Kidney (tissue), 13 donors: ENCODE measurements at regions not wholly inside any gene's neighbourhood (a gene's known extent, or its start where the extent isn't known, plus 50 kb on each side); places are given as distances from the start of the nearest gene placed in this dataset.
"Not testable (repeated sequence)": the region's sequence is repeated elsewhere in the genome, so short reads cannot be mapped to it uniquely, and the experiment has no call there.

ENCODE experiments used
- DNase-seq, 5 donors: peaks; one replicate each; pipeline ENCODE4 v3.0.0-alpha.2; 2013 to 2020
- FAIRE-seq: peaks from 2 replicates; lab custom pipeline; 2012; peaks lifted over from hg19 to GRCh38; lab: Jason Lieb, UNC
- H3K27ac ChIP-seq, 2 donors: one replicate each; pipeline ENCODE4 v1.7.0; 2013; ENCODE audit warnings: low read depth in 2 of 2, low read length in 2 of 2, inconsistent platforms in 1 of 2
- H3K27me3 ChIP-seq: one replicate; pipeline ENCODE4 v1.7.1; 2013; ENCODE audit warnings: low read length, inconsistent platforms; ENCODE audit not compliant: control insufficient read depth, insufficient read depth
- H3K36me3 ChIP-seq, 3 donors: one replicate each; pipeline versions ENCODE4 v1.7.0 to v1.7.1; 2013; ENCODE audit warnings: low read length in 3 of 3, control low read depth in 1 of 3, inconsistent platforms in 1 of 3; ENCODE audit not compliant: insufficient read depth in 3 of 3, control insufficient read depth in 2 of 3
- H3K4me1 ChIP-seq, 3 donors: one replicate each; pipeline versions ENCODE4 v1.7.0 to v1.7.1; 2013; ENCODE audit warnings: low read length in 3 of 3, inconsistent platforms in 1 of 3, low read depth in 1 of 3; ENCODE audit not compliant: control insufficient read depth in 2 of 3, insufficient read depth in 2 of 3
- H3K4me3 ChIP-seq, 3 donors: one replicate each; pipeline versions ENCODE4 v1.7.0 to v1.8.1; 2013; ENCODE audit warnings: low read length in 3 of 3, control low read depth in 1 of 3, inconsistent platforms in 1 of 3
- H3K9ac ChIP-seq, 3 donors: one replicate each; pipeline versions ENCODE4 v1.7.0 to v1.7.1; 2013; ENCODE audit warnings: low read length in 3 of 3, control low read depth in 1 of 3, inconsistent platforms in 1 of 3
- H3K9me3 ChIP-seq, 3 donors: one replicate each; pipeline versions ENCODE4 v1.7.0 to v1.7.1; 2013; ENCODE audit warnings: low read length in 3 of 3, control low read depth in 1 of 3, inconsistent platforms in 1 of 3; ENCODE audit not compliant: control insufficient read depth in 2 of 3, insufficient read depth in 1 of 3
- intact Hi-C: fragments of 100-400 bp; cut with DNase I; formaldehyde crosslinking; loops from one replicate; pipeline ENCODE4 v1.11.1; 2022
- TF ChIP-seq, protein P1 (sequence below): IDR thresholded peaks from 3 replicates; pipeline ENCODE4 v1.5.1; 2012; ENCODE audit warnings: mild to moderate bottlenecking, moderate library complexity, borderline replicate concordance; ENCODE audit not compliant: insufficient read depth; ENCODE audit errors: extremely low read depth
- donor health status: control.
- donor health status: control.
- donor health status: control.
- donor health status: control.
- donor health status: control.
- donor health status: DM: yes; HTN: yes; CAD: no.
- donor health status: Normal renal cell carcinoma (clear cell type).

DNA sequence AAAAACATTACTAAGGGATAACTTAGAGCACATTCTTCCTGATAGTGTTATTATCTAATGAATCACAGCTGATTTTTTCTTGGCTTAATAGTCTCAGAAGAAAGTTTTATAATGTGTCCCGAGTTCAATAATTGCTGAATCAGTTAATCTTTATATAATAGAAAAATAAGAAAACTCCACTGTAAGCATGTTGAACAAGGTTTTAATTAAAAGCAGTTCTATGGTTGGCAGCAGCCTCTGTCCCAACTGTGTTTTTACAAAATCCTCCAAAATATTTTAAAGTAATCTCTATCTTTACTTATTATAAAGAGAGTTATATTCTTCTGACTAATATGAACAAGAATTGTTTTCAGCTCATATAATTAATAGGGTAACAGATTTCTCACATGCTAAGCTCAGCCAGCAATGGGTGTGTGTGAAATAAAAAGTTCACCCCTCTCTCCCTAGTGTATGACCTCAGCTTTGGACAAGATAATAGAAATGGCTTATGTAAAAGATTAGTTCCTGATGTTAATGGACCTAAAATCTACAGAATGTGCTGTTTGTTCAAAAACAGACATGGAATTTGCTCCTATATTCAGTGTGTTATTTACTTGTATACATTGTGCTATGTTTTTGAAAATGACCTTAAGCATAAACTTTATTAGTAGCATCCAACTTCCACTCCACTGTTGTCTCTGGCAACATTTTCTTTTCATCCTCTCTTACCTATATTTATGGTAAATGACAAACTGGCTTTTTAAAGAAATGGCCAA is 67.1 kb upstream of the DCN start:
- no peak for FAIRE-seq
- Histone ChIP-seq H3K27me3 (no peaks in the 10 kb centered on the region), H3K4me1 (no peaks in the 10 kb centered on the region), H3K4me3 (no peak overlapping the region), H3K9ac (no peak overlapping the region), H3K36me3 (no peaks in the 10 kb centered on the region), H3K27ac (peak overlapping the region in 1 of 2 donors; percentile 6), H3K9me3 (no peaks in the 10 kb centered on the region)
- TF ChIP-seq, protein P1, sequence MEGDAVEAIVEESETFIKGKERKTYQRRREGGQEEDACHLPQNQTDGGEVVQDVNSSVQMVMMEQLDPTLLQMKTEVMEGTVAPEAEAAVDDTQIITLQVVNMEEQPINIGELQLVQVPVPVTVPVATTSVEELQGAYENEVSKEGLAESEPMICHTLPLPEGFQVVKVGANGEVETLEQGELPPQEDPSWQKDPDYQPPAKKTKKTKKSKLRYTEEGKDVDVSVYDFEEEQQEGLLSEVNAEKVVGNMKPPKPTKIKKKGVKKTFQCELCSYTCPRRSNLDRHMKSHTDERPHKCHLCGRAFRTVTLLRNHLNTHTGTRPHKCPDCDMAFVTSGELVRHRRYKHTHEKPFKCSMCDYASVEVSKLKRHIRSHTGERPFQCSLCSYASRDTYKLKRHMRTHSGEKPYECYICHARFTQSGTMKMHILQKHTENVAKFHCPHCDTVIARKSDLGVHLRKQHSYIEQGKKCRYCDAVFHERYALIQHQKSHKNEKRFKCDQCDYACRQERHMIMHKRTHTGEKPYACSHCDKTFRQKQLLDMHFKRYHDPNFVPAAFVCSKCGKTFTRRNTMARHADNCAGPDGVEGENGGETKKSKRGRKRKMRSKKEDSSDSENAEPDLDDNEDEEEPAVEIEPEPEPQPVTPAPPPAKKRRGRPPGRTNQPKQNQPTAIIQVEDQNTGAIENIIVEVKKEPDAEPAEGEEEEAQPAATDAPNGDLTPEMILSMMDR = no peak
- intact Hi-C loops = no loop called here
- DNase-seq = peak in 1 of 5 donors; percentile 18

DNA sequence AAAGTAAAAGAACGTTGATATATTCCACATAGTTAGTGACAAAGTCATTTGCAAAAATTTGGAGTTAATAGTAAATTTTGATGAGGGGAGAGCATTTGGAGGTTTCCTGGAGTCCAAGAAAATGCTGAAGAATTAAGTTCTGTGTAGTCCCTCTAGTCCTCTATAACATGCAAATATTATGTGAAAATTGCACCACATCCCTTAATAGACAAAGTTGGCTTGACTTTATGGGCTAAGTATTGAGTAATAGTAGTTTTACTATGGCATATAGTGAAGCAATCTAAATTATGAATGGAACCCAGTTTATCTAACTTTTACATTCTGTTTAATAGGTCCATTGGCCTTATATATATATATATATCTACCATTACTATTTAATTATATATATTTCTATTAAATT is 66.4 kb upstream of the DCN start:
- FAIRE-seq = no peak
- no peaks in the 10 kb centered on the region for H3K36me3 ChIP-seq
- DNase-seq = no peak
- no peaks in the 10 kb centered on the region for H3K4me1 ChIP-seq
- no peak overlapping the region for H3K9ac ChIP-seq
- no peak overlapping the region for H3K4me3 ChIP-seq
- intact Hi-C loops = no loop called here
- no peak overlapping the region for H3K27ac ChIP-seq
- no peaks in the 10 kb centered on the region for H3K27me3 ChIP-seq
- H3K9me3 ChIP-seq = no peaks in the 10 kb centered on the region
- TF ChIP-seq, protein P1 = no peak

DNA sequence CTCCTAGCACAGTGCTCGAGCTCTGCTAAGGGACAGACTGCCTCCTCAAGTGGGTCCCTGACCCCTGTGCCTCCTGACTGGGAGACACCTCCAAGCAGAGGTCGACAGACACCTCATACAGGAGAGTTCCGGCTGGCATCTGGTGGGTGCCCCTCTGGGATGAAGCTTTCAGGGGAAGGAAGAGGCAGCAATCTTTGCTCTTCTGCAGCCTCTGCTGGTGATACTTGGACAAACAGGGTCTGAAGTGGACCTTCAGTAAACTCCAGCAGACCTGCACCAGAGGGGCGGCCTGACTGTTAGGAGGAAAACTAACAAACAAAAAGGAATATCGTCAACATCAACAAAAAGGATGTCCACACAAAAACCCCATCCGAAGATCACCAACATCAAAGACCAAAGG is 60.6 kb upstream of the DCN start:
- H3K9ac ChIP-seq, intact Hi-C loops, FAIRE-seq, H3K36me3 ChIP-seq, H3K9me3 ChIP-seq, DNase-seq, H3K4me1 ChIP-seq, H3K4me3 ChIP-seq, H3K27me3 ChIP-seq, H3K27ac ChIP-seq: not testable (repeated sequence)

DNA sequence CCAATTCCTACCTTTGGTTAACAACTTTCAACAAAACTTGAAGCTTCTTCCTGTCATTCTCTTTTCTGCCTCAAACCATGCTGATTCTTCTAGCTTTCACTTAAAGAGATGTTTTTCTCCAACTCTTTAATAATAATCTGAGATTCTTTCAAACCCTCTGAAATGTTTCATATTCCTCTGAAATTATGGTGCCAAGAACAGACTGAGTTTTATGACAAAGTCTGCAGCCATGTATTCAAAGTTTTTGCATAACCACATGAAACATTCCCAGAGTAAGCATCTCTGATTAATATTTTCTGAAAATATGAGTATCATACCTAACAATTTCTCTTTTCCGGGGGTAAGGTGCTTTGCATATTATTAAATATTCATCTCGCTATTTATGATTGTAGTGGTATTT is 59.1 kb upstream of the DCN start:
- Histone ChIP-seq H3K4me3 (no peak overlapping the region), H3K36me3 (no peaks in the 10 kb centered on the region), H3K27me3 (no peaks in the 10 kb centered on the region), H3K27ac (no peak overlapping the region), H3K9me3 (no peaks in the 10 kb centered on the region), H3K4me1 (no peaks in the 10 kb centered on the region), H3K9ac (no peak overlapping the region)
- intact Hi-C loops = no loop called here
- DNase-seq = no peak
- TF ChIP-seq, protein P1 = no peak
- FAIRE-seq = no peak
